GM12873 (cell line): ENCODE measurements at regions not wholly inside any gene's neighbourhood (a gene's known extent, or its start where the extent isn't known, plus 50 kb on each side); places are given as distances from the start of the nearest gene placed in this dataset.

ENCODE experiments used
- CTCF ChIP-seq: IDR thresholded peaks from 2 replicates; pipeline ENCODE4 v1.5.1; 2012; ENCODE audit warnings: low read depth, mild to moderate bottlenecking, moderate library complexity, low read length, control low read depth; ENCODE audit not compliant: insufficient read depth; ENCODE audit errors: missing control alignments

- TF ChIP-seq CTCF: no peak
Measured at GRCh38 chr18:67358947-67359346, 157.6 kb downstream of the DSEL start.

GRCh38 chr18:67354692-67355091 is 161.8 kb downstream of the DSEL start:
- no peak for TF ChIP-seq CTCF

GRCh38 chr18:67354091-67354490 is 162.4 kb downstream of the DSEL start:
- no peak for TF ChIP-seq CTCF

GRCh38 chr18:67347438-67347837 is 169.1 kb downstream of the DSEL start:
- TF ChIP-seq CTCF: no peak

- TF ChIP-seq CTCF: no peak
Measured at GRCh38 chr18:67342159-67342558, 174.4 kb downstream of the DSEL start.

- TF ChIP-seq CTCF: no peak
Measured at GRCh38 chr18:67337696-67338095, 178.8 kb downstream of the DSEL start.

- no peak for TF ChIP-seq CTCF
Measured at GRCh38 chr18:67331857-67332256, 184.7 kb downstream of the DSEL start.
